HFF-Myc (cell line): ENCODE measurements at regions not wholly inside any gene's neighbourhood (a gene's known extent, or its start where the extent isn't known, plus 50 kb on each side); places are given as distances from the start of the nearest gene placed in this dataset.

ENCODE experiments used
- DNase-seq: peaks from one replicate; pipeline ENCODE4 v3.0.0-alpha.2; 2011; ENCODE audit warnings: low read depth; ENCODE audit errors: extremely low read depth
- H3K4me3 ChIP-seq: replicated peaks from 2 replicates; pipeline ENCODE4 v1.5.1; 2011; ENCODE audit warnings: low read depth, mild to moderate bottlenecking, control low read depth, low read length
- TF ChIP-seq, protein P1 (sequence below): IDR thresholded peaks from 2 replicates; pipeline ENCODE4 v1.5.1; 2012; ENCODE audit warnings: mild to moderate bottlenecking, low read depth, low read length, control low read depth; ENCODE audit errors: missing control alignments

DNA sequence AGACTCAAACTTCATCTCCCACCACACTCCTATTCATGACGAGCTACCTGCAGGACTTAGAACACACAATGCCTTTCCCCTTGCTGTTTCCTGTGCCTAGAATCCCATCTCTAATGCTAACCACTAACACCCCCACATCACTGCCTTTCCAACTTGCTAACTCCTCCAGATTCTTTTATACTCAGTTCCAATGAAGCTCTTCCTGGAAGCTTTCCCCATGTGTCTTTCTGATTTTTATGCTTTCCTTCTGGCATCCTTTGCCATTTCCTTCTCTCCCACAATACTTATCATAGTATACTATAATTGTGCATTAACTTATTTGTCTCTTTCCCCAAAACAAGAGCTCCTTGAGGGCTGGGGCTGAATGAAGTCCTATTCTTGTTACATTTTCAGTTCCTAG, 115.3 kb upstream of the PLPPR1 start:
- H3K4me3 ChIP-seq = no peak overlapping the region
- TF ChIP-seq, protein P1, sequence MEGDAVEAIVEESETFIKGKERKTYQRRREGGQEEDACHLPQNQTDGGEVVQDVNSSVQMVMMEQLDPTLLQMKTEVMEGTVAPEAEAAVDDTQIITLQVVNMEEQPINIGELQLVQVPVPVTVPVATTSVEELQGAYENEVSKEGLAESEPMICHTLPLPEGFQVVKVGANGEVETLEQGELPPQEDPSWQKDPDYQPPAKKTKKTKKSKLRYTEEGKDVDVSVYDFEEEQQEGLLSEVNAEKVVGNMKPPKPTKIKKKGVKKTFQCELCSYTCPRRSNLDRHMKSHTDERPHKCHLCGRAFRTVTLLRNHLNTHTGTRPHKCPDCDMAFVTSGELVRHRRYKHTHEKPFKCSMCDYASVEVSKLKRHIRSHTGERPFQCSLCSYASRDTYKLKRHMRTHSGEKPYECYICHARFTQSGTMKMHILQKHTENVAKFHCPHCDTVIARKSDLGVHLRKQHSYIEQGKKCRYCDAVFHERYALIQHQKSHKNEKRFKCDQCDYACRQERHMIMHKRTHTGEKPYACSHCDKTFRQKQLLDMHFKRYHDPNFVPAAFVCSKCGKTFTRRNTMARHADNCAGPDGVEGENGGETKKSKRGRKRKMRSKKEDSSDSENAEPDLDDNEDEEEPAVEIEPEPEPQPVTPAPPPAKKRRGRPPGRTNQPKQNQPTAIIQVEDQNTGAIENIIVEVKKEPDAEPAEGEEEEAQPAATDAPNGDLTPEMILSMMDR = no peak

DNA sequence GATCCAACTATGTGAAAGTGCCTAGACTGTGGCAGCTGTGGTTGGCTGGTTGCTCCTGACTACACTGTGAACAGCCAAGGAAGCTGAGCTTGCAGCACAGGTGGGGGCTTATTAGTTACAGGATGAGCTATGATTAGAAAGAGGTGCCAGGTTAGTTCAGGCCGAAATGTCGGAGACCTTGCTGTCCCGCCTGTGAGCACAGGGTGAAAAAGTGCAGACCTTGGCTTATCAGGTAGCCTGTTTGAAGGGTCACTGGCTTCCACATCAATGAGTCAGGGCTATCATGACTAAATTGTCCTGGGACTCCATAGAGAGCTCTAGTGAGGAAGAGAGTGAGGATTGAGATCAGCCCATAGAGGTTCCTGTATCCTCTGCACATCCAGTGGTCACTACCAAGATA, 114.3 kb upstream of the PLPPR1 start:
- no peak overlapping the region for H3K4me3 ChIP-seq
- TF ChIP-seq, protein P1 = no peak
- DNase-seq = no peak

More for the DNA sequence above, 115.3 kb upstream of the PLPPR1 start:
- no peak for DNase-seq

DNA sequence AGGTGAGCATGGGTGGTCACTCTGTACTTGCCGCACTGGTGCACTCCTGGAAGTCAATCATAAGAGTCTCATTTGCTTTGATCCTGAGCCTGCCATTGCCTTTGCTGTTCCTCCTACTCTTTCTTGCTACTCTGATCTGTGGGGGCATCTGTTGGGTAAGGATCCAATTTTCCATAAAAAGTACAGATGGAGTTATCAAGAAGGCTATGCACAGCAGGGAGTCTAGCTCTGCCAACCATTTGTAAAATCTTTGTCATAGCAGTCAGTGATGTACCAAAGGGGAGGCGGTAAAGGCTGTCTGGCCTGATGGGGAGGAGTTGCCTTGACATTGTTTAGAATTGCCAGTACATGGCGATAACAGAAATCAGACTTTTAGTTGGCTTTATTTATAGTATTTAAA, 109.0 kb upstream of the PLPPR1 start:
- no peak overlapping the region for H3K4me3 ChIP-seq
- no peak for DNase-seq
- TF ChIP-seq, protein P1 = no peak

DNA sequence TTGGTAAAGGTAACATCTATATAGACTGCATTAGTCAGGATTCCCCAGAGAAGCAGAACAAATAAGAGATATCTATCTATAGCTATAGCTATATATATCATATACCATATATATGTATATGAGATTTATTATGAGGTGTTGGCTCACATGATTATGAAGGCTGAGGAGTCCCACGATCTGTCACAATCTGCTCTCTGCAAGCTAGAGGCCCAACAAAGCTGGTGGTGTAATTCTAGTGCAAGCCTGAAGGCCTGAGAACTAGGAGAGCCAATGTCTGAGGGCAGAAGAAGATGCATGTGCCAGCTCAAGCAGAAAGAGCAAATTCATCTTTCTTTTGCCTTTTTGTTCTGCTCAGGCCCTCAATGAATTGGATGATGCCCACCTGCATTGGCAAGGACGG, 102.2 kb upstream of the PLPPR1 start:
- TF ChIP-seq, protein P1 = no peak
- DNase-seq = no peak
- H3K4me3 ChIP-seq = no peak overlapping the region

DNA sequence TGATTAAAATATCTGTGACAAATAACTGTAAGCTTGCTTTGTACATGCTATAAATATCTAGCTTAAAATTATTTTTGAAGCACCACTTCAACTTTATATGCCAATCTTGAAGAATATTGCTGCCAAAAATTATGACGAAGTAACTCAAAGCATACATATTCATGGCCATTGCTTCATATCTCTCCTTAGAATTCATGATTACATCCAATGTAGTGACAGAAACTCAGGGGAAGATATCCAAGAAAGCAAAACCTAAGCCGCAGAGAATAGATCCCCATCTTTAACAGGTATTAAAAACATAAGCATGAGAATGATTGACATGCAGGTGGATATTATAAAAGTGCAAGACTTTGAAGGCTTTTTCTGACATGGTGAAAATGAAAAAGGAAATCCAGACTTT, 100.8 kb upstream of the PLPPR1 start:
- no peak for DNase-seq
- no peak overlapping the region for H3K4me3 ChIP-seq
- TF ChIP-seq, protein P1 = no peak

DNA sequence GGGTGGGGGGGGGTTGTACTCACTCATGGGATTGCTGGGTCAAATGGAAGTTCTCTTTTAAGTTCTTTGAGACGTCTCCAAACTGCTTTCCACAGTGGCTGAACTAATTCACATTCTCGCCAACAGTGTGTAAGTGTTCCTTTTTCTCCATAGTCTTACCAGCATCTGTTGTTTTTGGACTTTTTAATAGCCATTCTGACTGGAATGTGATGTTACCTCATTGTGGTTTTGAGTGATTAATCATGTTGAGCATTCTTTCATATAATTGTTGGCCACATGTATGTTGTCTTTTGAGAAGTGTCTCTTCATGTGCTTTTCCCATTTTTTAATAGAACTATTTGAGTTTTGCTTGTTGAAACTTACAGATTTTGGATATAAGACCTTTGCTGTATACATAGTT, 94.9 kb upstream of the PLPPR1 start:
- no peak overlapping the region for H3K4me3 ChIP-seq
- no peak for DNase-seq
- TF ChIP-seq, protein P1 = no peak

DNA sequence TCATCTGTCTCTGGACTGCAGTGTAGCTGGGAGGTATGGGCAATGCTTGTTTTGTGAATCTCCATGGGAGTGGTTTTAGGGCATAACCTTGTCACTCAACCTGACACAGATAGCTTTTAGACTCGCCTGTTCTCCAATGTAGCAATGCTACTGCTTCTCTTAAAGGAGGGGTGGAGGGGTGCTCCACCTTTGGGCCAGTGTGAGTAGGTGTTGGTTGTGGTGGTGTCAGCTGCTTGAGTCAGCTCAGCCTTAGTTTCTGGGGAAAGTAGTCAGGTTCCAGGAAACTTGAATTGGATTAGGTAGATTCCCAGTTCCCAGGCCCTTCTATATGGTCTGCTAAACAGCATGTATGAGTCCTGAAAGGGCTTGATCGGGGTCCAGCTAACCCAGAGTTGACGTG, 91.1 kb upstream of the PLPPR1 start:
- no peak overlapping the region for H3K4me3 ChIP-seq
- TF ChIP-seq, protein P1 = no peak
- DNase-seq = no peak
